IgD-negative memory B cell (primary cell): ENCODE measurements at regions not wholly inside any gene's neighbourhood (a gene's known extent, or its start where the extent isn't known, plus 50 kb on each side); places are given as distances from the start of the nearest gene placed in this dataset.

Experiments
- H3K27ac Mint-ChIP-seq, 3 donors: one replicate each; pipeline ENCODE4 v1.8.0; 2020 to 2022; ENCODE audit warnings: mild to moderate bottlenecking in 3 of 3, mixed read lengths in 3 of 3, moderate library complexity in 1 of 3
- H3K27me3 Mint-ChIP-seq: one replicate; pipeline ENCODE4 v1.8.0; 2021; ENCODE audit warnings: mixed read lengths
- H3K36me3 Mint-ChIP-seq: one replicate; pipeline ENCODE4 v1.8.0; 2020; ENCODE audit warnings: mild to moderate bottlenecking, mixed read lengths
- H3K4me1 Mint-ChIP-seq, 3 donors: one replicate each; pipeline ENCODE4 v1.8.0; 2020 to 2022; ENCODE audit warnings: mixed read lengths in 3 of 3, mild to moderate bottlenecking in 1 of 3
- H3K4me3 Mint-ChIP-seq, 4 donors: one replicate each; pipeline ENCODE4 v1.8.0; 2020 to 2022; ENCODE audit warnings: mild to moderate bottlenecking in 4 of 4, mixed read lengths in 4 of 4, moderate library complexity in 3 of 4
- H3K9me3 Mint-ChIP-seq, 3 donors: one replicate each; pipeline ENCODE4 v1.8.0; 2020 to 2021; ENCODE audit warnings: mixed read lengths in 3 of 3, mild to moderate bottlenecking in 1 of 3

GRCh38 chr18:78010363-78010762 lies 760.7 kb downstream of the GALR1 start:
- H3K4me1 Mint-ChIP-seq, result no peaks in the 10 kb centered on the region
- peaks cover 4 to 9% (median 5%) of the 10 kb centered on the region in 3 donors for H3K9me3 Mint-ChIP-seq
- H3K27me3 Mint-ChIP-seq, result peaks cover 6% of the 10 kb centered on the region
- no peaks in the 10 kb centered on the region for H3K36me3 Mint-ChIP-seq
- H3K4me3 Mint-ChIP-seq, result no peak overlapping the region
- H3K27ac Mint-ChIP-seq, result no peak overlapping the region

- Mint-ChIP-seq H3K9me3 (peaks cover 0 to 5% (median 2%) of the 10 kb centered on the region in 3 donors), H3K4me3 (no peak overlapping the region), H3K27me3 (no peaks in the 10 kb centered on the region), H3K27ac (no peak overlapping the region), H3K4me1 (no peaks in the 10 kb centered on the region), H3K36me3 (no peaks in the 10 kb centered on the region)
These were observed 768.2 kb downstream of the GALR1 start for GRCh38 chr18:78017869-78018268.

GRCh38 chr18:78021196-78021595 lies 771.5 kb downstream of the GALR1 start:
- H3K27ac Mint-ChIP-seq, result no peak overlapping the region
- H3K9me3 Mint-ChIP-seq, result no peaks in the 10 kb centered on the region
- H3K4me3 Mint-ChIP-seq, result no peak overlapping the region
- no peaks in the 10 kb centered on the region for H3K36me3 Mint-ChIP-seq
- H3K27me3 Mint-ChIP-seq, result no peaks in the 10 kb centered on the region
- no peaks in the 10 kb centered on the region for H3K4me1 Mint-ChIP-seq

GRCh38 chr18:78031589-78031988 lies 781.9 kb downstream of the GALR1 start:
- H3K4me3 Mint-ChIP-seq, result no peak overlapping the region
- H3K9me3 Mint-ChIP-seq, result peaks cover 0 to 4% (median 2%) of the 10 kb centered on the region in 3 donors
- H3K27me3 Mint-ChIP-seq, result no peaks in the 10 kb centered on the region
- no peak overlapping the region for H3K27ac Mint-ChIP-seq
- H3K4me1 Mint-ChIP-seq, result no peaks in the 10 kb centered on the region
- H3K36me3 Mint-ChIP-seq, result no peaks in the 10 kb centered on the region

GRCh38 chr18:78031991-78032390 lies 782.3 kb downstream of the GALR1 start:
- Mint-ChIP-seq H3K36me3 (no peaks in the 10 kb centered on the region), H3K27ac (no peak overlapping the region), H3K27me3 (no peaks in the 10 kb centered on the region), H3K4me1 (no peaks in the 10 kb centered on the region), H3K9me3 (peaks cover 0 to 4% (median 2%) of the 10 kb centered on the region in 3 donors), H3K4me3 (no peak overlapping the region)

GRCh38 chr18:78032574-78032973 lies 782.9 kb downstream of the GALR1 start:
- H3K36me3 Mint-ChIP-seq, result no peaks in the 10 kb centered on the region
- H3K4me3 Mint-ChIP-seq, result no peak overlapping the region
- no peaks in the 10 kb centered on the region for H3K4me1 Mint-ChIP-seq
- H3K9me3 Mint-ChIP-seq, result peaks cover 0 to 4% (median 2%) of the 10 kb centered on the region in 3 donors
- no peak overlapping the region for H3K27ac Mint-ChIP-seq
- H3K27me3 Mint-ChIP-seq, result no peaks in the 10 kb centered on the region

GRCh38 chr18:78034755-78035154 lies 785.1 kb downstream of the GALR1 start:
- Mint-ChIP-seq H3K36me3 (no peaks in the 10 kb centered on the region), H3K27ac (no peak overlapping the region), H3K4me3 (no peak overlapping the region), H3K4me1 (no peaks in the 10 kb centered on the region), H3K27me3 (no peaks in the 10 kb centered on the region), H3K9me3 (peaks cover 0 to 4% (median 2%) of the 10 kb centered on the region in 3 donors)

- Mint-ChIP-seq H3K27me3 (no peaks in the 10 kb centered on the region), H3K4me1 (no peaks in the 10 kb centered on the region), H3K9me3 (peaks cover 5 to 17% (median 6%) of the 10 kb centered on the region in 3 donors), H3K4me3 (peak overlapping the region in 1 of 4 donors; percentile 63), H3K27ac (no peak overlapping the region), H3K36me3 (no peaks in the 10 kb centered on the region)
These were observed 791.6 kb downstream of the GALR1 start for GRCh38 chr18:78041218-78041617.

- no peak overlapping the region for H3K27ac Mint-ChIP-seq
- H3K9me3 Mint-ChIP-seq, result peaks cover 4 to 6% (median 4%) of the 10 kb centered on the region in 3 donors
- no peak overlapping the region for H3K4me3 Mint-ChIP-seq
- H3K4me1 Mint-ChIP-seq, result no peaks in the 10 kb centered on the region
- peaks cover 2% of the 10 kb centered on the region for H3K27me3 Mint-ChIP-seq
- H3K36me3 Mint-ChIP-seq, result no peaks in the 10 kb centered on the region
These were observed 797.0 kb downstream of the GALR1 start for GRCh38 chr18:78046631-78047030.

- Mint-ChIP-seq H3K4me3 (no peak overlapping the region), H3K36me3 (no peaks in the 10 kb centered on the region)
These were observed 799.6 kb downstream of the GALR1 start for GRCh38 chr18:78049281-78049680.

GRCh38 chr18:78054801-78055200 lies 805.2 kb downstream of the GALR1 start:
- Mint-ChIP-seq H3K9me3 (peaks cover 0 to 6% (median 2%) of the 10 kb centered on the region in 3 donors), H3K4me3 (no peak overlapping the region), H3K36me3 (no peaks in the 10 kb centered on the region), H3K27me3 (no peaks in the 10 kb centered on the region), H3K4me1 (no peaks in the 10 kb centered on the region), H3K27ac (no peak overlapping the region)

More at GRCh38 chr18:78049281-78049680, 799.6 kb downstream of the GALR1 start:
- Mint-ChIP-seq H3K4me1 (no peaks in the 10 kb centered on the region), H3K27ac (no peak overlapping the region), H3K9me3 (peaks cover 0 to 4% (median 3%) of the 10 kb centered on the region in 3 donors), H3K27me3 (peaks cover 2% of the 10 kb centered on the region)

- no peaks in the 10 kb centered on the region for H3K27me3 Mint-ChIP-seq
- H3K4me3 Mint-ChIP-seq, result no peak overlapping the region
- peaks cover 0 to 3% (median 2%) of the 10 kb centered on the region in 3 donors for H3K9me3 Mint-ChIP-seq
- H3K4me1 Mint-ChIP-seq, result no peaks in the 10 kb centered on the region
- H3K27ac Mint-ChIP-seq, result no peak overlapping the region
- no peaks in the 10 kb centered on the region for H3K36me3 Mint-ChIP-seq
These were observed 806.4 kb downstream of the GALR1 start for GRCh38 chr18:78056011-78056410.

GRCh38 chr18:78069784-78070664 lies 820.4 kb downstream of the GALR1 start:
- Mint-ChIP-seq H3K27ac (no peak overlapping the region), H3K4me1 (peaks cover 0 to 2% (median 0%) of the 10 kb centered on the region in 3 donors), H3K36me3 (peaks cover 1% of the 10 kb centered on the region), H3K4me3 (no peak overlapping the region), H3K9me3 (peaks cover 0 to 9% (median 2%) of the 10 kb centered on the region in 3 donors), H3K27me3 (no peaks in the 10 kb centered on the region)

GRCh38 chr18:78071166-78071710 lies 821.6 kb downstream of the GALR1 start:
- H3K4me3 Mint-ChIP-seq, result no peak overlapping the region
- H3K36me3 Mint-ChIP-seq, result peaks cover 1% of the 10 kb centered on the region
- H3K9me3 Mint-ChIP-seq, result peaks cover 0 to 9% (median 2%) of the 10 kb centered on the region in 3 donors
- H3K4me1 Mint-ChIP-seq, result peaks cover 0 to 2% (median 0%) of the 10 kb centered on the region in 3 donors
- H3K27me3 Mint-ChIP-seq, result no peaks in the 10 kb centered on the region
- no peak overlapping the region for H3K27ac Mint-ChIP-seq

- peaks cover 0 to 8% (median 2%) of the 10 kb centered on the region in 3 donors for H3K9me3 Mint-ChIP-seq
These were observed 822.1 kb downstream of the GALR1 start for GRCh38 chr18:78071776-78072175.

More at GRCh38 chr18:78071776-78072175, 822.1 kb downstream of the GALR1 start:
- Mint-ChIP-seq H3K36me3 (peaks cover 1% of the 10 kb centered on the region), H3K27me3 (no peaks in the 10 kb centered on the region), H3K4me3 (no peak overlapping the region), H3K27ac (no peak overlapping the region), H3K4me1 (peaks cover 0 to 2% (median 0%) of the 10 kb centered on the region in 3 donors)
